GM19438 (cell line): ENCODE measurements at regions not wholly inside any gene's neighbourhood (a gene's known extent, or its start where the extent isn't known, plus 50 kb on each side); places are given as distances from the start of the nearest gene placed in this dataset.
A peak's percentile ranks its signal among the peaks of the same experiment; 100 is the strongest.
"Not testable (repeated sequence)": the region's sequence is repeated elsewhere in the genome, so short reads cannot be mapped to it uniquely, and the experiment has no call there.

Experiments used
- ATAC-seq: cut with Tn5 transposase; IDR thresholded peaks from one replicate; pipeline ENCODE4 v1.9.1; 2021; ENCODE audit warnings: low read depth; ENCODE audit not compliant: unreplicated experiment

- no peak for ATAC-seq
Measured at GRCh38 chr7:55299273-55299967, 65.7 kb upstream of the LANCL2 start.

- ATAC-seq = no peak
Measured at GRCh38 chr7:55303220-55303619, 61.9 kb upstream of the LANCL2 start.

- ATAC-seq = no peak
Measured at GRCh38 chr7:55304018-55304762, 60.9 kb upstream of the LANCL2 start.

GRCh38 chr7:55305135-55305534 is 60.0 kb upstream of the LANCL2 start:
- ATAC-seq = no peak

- ATAC-seq = no peak
Measured at GRCh38 chr7:55306331-55306730, 58.8 kb upstream of the LANCL2 start.

- ATAC-seq = no peak
Measured at GRCh38 chr7:55307123-55307916, 57.8 kb upstream of the LANCL2 start.

GRCh38 chr7:55308186-55308929 is 56.8 kb upstream of the LANCL2 start:
- ATAC-seq = peak; percentile 11

- ATAC-seq = peak; percentile 84
Measured at GRCh38 chr7:55309040-55309991, 55.8 kb upstream of the LANCL2 start.

- no peak for ATAC-seq
Measured at GRCh38 chr7:55310287-55311025, 54.7 kb upstream of the LANCL2 start.

- not testable (repeated sequence) for ATAC-seq
Measured at GRCh38 chr7:55311892-55312291, 53.2 kb upstream of the LANCL2 start.

GRCh38 chr7:55313671-55314070 is 51.5 kb upstream of the LANCL2 start:
- not testable (repeated sequence) for ATAC-seq

- ATAC-seq = no peak
Measured at GRCh38 chr7:55314967-55315366, 50.2 kb upstream of the LANCL2 start.
